HPDE6-E6E7 (cell line): ENCODE measurements at regions not wholly inside any gene's neighbourhood (a gene's known extent, or its start where the extent isn't known, plus 50 kb on each side); places are given as distances from the start of the nearest gene placed in this dataset.
"Not testable (repeated sequence)": the region's sequence is repeated elsewhere in the genome, so short reads cannot be mapped to it uniquely, and the experiment has no call there.

Experiments
- DNase-seq: peaks from one replicate; pipeline ENCODE4 v3.0.0; 2011; ENCODE audit warnings: missing footprints; ENCODE audit errors: extremely low spot score

DNA sequence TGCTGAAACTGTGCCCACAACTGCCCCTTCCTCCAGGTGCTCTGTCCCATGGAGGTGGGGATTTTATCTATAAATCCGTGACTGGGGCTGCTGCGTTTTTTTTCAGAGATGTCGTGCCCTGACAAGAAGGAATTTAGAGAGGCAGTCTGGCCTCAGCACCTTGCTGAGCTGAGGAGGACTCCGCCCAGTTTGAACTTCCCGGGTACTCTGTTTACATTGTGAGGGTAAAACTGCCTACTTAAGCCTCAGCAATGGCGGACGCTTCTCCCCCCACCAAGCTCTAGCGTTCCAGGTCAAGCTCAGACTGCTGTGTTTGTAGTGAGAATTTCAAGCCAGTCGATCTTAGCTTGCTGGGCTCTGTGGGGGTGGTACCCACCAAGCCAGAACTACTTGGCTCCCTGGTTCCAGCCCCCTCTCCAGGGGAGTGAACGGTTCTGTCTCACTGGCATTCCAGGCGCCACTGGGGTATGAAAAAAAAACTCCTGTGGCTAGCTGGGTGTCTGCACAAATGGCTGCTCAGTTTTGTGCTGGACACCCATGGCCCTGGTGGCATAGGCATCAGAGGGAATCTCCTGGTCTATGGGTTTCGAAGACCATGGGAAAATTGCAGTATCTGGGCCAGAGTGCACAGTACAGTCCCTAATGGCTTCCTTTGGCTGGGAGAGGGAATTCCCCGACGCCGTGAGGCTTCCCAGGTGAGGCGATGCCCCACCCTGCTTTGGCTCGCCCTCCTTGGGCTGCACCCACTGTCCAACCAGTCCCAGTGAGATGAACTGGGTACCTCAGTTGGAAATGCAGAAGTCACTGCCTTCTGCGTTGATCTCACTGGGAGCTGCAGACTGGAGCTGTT, 68.5 kb upstream of the SGO1 start:
- no peak for DNase-seq

DNA sequence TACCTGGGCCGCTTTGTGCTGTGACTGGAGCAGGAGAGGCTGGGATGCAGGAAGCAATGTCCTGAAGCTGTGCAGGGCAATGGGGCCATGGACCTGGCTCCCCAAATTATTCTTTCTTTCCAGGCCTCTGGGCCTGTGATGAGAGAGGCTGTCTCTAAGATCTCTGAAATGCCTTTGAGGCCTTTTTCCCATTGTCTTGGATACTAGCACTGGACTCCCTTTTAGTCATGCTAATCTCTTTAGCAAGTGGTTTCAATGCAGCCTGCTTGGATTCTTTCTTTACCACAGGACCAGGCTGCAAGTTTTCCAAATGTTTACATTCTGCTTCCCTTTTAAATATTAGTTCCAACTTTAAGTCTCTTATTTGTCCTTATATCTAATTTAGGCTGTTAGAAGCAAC, 64.8 kb upstream of the SGO1 start:
- DNase-seq, result no peak

DNA sequence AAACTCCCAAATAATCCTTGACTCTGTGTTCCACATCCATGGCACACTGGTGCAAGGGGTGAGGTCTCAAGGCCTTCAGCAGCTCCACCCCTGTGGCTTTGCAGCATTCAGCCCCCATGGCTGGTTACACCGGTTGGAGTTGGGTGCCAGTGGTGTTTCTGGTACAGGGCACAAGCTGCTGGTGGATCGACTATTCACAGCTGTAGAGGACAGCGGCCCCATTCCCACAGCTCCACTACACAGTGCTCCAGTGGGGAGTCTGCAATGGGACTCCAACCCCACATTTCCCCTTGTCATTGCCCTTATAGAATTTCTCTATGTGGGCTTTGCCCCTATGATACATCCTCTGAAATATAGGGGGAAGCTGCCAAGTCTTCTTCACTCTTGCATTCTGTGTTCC, 64.3 kb upstream of the SGO1 start:
- DNase-seq, result no peak

DNA sequence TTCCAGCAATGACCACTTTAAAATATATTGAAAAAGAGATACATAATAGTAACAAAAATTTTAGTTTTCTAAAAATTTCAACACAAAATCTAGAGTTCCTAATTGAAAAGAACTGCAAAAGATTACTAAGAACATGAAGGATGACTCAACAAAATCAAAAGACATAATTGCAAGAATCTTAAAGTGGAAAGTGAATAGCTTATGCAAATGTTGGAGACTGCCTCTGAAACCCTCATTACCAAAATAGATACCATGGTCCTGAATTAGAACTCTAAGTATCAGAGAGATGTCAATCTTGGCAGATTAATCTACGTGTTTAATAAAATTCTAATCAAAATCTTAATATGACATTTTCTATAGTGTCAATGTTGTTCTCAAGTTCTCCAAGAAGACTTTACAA, 60.7 kb upstream of the SGO1 start:
- no peak for DNase-seq

DNA sequence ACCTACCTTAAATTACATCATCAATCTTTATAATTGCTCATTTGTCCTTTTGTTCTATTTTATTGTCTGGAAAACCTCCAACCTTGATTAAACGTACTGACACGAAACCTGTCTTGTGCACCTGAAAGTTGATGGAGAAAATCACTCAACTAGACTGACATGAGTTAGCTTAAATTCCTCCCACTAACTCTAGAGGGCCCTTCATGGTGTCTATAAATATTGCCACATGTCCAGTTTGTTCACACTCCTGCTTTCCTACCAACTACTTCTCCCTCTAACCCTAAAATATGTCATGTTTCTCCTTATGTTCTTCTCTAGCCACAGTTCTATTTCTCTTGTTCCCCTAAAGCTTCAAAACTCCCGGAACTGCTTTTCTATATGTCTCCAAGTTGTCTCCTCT, 59.8 kb upstream of the SGO1 start:
- no peak for DNase-seq

DNA sequence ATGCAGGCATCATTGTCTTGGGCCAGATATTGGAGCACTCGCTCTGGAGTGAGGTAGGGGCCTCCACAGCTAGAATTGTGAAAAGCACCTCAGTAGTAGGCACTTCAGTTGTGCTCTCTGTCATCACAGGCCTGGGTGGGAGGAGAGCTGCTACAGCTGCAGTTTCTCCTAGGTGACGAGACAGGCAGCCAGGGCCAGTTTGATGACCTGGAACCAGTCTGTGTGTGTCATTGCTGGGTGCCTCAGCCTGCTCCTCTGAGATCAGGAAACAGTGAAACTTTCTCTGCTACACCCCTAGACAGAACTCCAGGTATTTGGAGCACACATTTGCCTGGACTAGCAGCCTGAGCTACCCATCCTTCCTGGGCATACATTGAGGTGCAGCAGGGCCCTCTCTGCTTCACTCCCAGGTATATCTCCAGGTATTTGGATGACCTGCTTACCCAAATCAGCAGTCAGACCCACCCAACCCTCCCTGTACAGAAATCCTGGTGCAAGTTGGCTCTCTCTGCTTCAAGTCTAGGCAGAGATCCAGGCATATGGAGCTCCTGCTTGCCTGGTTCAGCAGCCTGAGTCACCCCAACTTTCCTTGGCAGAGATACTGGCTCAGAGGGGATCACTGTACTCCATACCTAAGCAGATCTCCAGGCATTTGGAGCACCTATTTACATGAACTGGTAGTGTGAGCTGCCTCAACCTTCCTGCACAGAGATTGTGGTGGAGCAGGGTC, 54.3 kb upstream of the SGO1 start:
- DNase-seq, result no peak

DNA sequence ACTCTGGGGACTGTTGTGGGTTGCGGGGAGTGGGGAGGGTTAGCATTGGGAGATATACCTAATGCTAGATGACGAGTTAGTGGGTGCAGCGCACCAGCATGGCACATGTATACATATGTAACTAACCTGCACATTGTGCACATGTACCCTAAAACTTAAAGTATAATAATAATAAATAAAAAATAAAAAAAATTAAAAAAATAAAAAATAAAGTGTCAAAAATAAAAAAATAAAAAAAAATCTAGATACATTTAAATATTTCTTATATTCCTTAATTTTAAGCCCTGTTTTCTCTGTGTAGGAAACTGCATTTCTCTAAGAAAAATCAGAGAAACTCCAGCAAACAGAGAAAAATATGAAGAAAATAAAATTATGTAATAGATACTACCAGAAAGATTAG, 52.2 kb upstream of the SGO1 start:
- DNase-seq, result not testable (repeated sequence)

DNA sequence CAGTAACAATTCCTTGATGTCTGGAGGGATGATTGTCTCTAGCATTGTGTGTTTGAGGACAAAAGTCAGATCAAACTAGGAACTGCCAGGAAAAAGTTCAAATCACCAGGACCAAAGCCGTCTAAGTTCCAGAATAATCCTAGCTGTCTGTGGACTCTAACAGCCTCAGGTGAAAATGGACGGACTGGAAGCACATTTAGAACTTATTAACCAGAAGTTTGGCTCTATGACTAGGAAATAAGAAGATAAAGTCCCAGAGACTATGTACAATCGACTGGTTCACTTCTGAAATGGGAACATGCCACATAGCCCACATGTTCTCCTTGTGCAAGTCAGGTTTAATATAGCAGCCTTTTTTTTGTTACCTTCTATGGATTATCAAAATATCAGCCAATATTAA, 50.6 kb upstream of the SGO1 start:
- DNase-seq, result no peak
